Bronchial epithelial cell (primary cell): ENCODE measurements at regions not wholly inside any gene's neighbourhood (a gene's known extent, or its start where the extent isn't known, plus 50 kb on each side); places are given as distances from the start of the nearest gene placed in this dataset.

Source experiments
- DNase-seq: peaks from one replicate; pipeline ENCODE4 v3.0.0-alpha.2; 2010; ENCODE audit warnings: low read depth
- FAIRE-seq: peaks from 2 replicates; lab custom pipeline; 2011; peaks lifted over from hg19 to GRCh38; lab: Jason Lieb, UNC
- H3K27me3 ChIP-seq: 2 replicates; pipeline ENCODE4 v1.5.1; 2011; ENCODE audit warnings: low read length; ENCODE audit not compliant: control insufficient read depth, insufficient read depth
- H3K36me3 ChIP-seq: 2 replicates; pipeline ENCODE4 v1.5.1; 2011; ENCODE audit warnings: low read length; ENCODE audit not compliant: control insufficient read depth, insufficient read depth
- H3K4me3 ChIP-seq: 2 replicates; pipeline ENCODE4 v1.5.1; 2011; ENCODE audit warnings: mild to moderate bottlenecking, low read depth, low read length, control low read depth
- CTCF ChIP-seq: IDR thresholded peaks from 2 replicates; pipeline ENCODE4 v1.5.1; 2011; ENCODE audit warnings: mild to moderate bottlenecking, moderate library complexity, low read length, control low read depth, inconsistent platforms; ENCODE audit not compliant: insufficient read depth, severe bottlenecking

- FAIRE-seq (no peak), DNase-seq (no peak)
- peak overlapping the region; percentile 17 for H3K4me3 ChIP-seq
- no peaks in the 10 kb centered on the region for H3K27me3 ChIP-seq
- H3K36me3 ChIP-seq = no peaks in the 10 kb centered on the region
- no peak for TF ChIP-seq CTCF
These were observed 85.0 kb upstream of the CLPB start for GRCh38 chr11:72519220-72519881.

- no peak for TF ChIP-seq CTCF
- H3K27me3 ChIP-seq = no peaks in the 10 kb centered on the region
- no peaks in the 10 kb centered on the region for H3K36me3 ChIP-seq
- no peak overlapping the region for H3K4me3 ChIP-seq
- DNase-seq = no peak
- FAIRE-seq = no peak
These were observed 80.0 kb upstream of the CLPB start for GRCh38 chr11:72514331-72514730.

- no peak for FAIRE-seq
- TF ChIP-seq CTCF = no peak
- no peaks in the 10 kb centered on the region for H3K36me3 ChIP-seq
- no peak for DNase-seq
- H3K27me3 ChIP-seq = no peaks in the 10 kb centered on the region
- no peak overlapping the region for H3K4me3 ChIP-seq
These were observed 79.1 kb upstream of the CLPB start for GRCh38 chr11:72513411-72513810.

GRCh38 chr11:72512956-72513355 is 78.6 kb upstream of the CLPB start:
- Histone ChIP-seq H3K27me3 (no peaks in the 10 kb centered on the region), H3K36me3 (no peaks in the 10 kb centered on the region), H3K4me3 (no peak overlapping the region)
- no peak for DNase-seq
- no peak for TF ChIP-seq CTCF
- no peak for FAIRE-seq

GRCh38 chr11:72511393-72512047 is 77.2 kb upstream of the CLPB start:
- DNase-seq = peak; percentile 38
- no peaks in the 10 kb centered on the region for H3K27me3 ChIP-seq
- H3K36me3 ChIP-seq = no peaks in the 10 kb centered on the region
- no peak for TF ChIP-seq CTCF
- H3K4me3 ChIP-seq = no peak overlapping the region
- FAIRE-seq = no peak
